ENCODE measurements at regions not wholly inside any gene's neighbourhood (a gene's known extent, or its start where the extent isn't known, plus 50 kb on each side); places are given as distances from the start of the nearest gene placed in this dataset.

DNA sequence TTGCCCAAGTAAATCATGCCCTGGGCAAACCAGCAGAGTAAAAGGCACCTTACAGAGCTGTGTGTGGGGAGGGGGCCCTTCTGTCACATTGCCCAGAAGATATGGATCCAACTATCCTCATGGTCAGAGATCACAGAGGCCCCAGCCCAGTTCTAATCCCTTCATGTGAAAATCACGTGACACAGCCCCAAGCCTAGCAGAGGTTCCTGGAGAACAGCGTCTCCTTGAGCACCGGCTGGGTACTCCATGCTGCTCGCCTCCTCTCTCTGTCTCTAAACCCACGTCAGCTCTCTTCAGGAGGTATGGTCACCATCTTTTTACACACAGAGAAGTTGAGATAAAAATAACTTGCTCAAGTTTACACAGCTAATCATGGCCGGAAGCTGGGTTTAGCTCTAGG lies 230.2 kb downstream of the ANKRD60 start:
- Histone ChIP-seq H3K9ac (ENCODE audit: control insufficient read depth, extremely low read depth, insufficient read depth, low read length) (no peak overlapping the region), H3K27me3 (ENCODE audit: control insufficient read depth, extremely low read depth, insufficient read depth, low read length) (peaks cover 7% of the 10 kb centered on the region), H3K4me3 (ENCODE audit: control insufficient read depth in 2 of 3, extremely low read depth in 1 of 3, insufficient read depth in 2 of 3, low read depth in 1 of 3, low read length in 3 of 3) (no peak overlapping the region), H3K79me2 (ENCODE audit: control insufficient read depth, insufficient read depth, low read length) (no peaks in the 10 kb centered on the region), H3K36me3 (ENCODE audit: control insufficient read depth in 2 of 2, extremely low read depth in 1 of 2, insufficient read depth in 2 of 2, low read length in 2 of 2) (no peaks in the 10 kb centered on the region), H3K9me1 (ENCODE audit: control insufficient read depth, extremely low read depth, insufficient read depth, low read length) (no peaks in the 10 kb centered on the region), H4K20me1 (ENCODE audit: control insufficient read depth, extremely low read depth, insufficient read depth, low read length) (no peaks in the 10 kb centered on the region), H3K4me2 (ENCODE audit: control insufficient read depth, extremely low read depth, insufficient read depth, low read depth, low read length) (no peak overlapping the region), H3K9me3 (ENCODE audit: control insufficient read depth, low read depth, low read length) (no peaks in the 10 kb centered on the region), H3K4me1 (ENCODE audit: control insufficient read depth, extremely low read depth, insufficient read depth, low read length) (peaks cover 14% of the 10 kb centered on the region), H2AFZ (ENCODE audit: control insufficient read depth, low read length) (no peak overlapping the region), H3K27ac (ENCODE audit: control insufficient read depth, insufficient read depth, low read length) (no peak overlapping the region)
- TF ChIP-seq, protein P1, sequence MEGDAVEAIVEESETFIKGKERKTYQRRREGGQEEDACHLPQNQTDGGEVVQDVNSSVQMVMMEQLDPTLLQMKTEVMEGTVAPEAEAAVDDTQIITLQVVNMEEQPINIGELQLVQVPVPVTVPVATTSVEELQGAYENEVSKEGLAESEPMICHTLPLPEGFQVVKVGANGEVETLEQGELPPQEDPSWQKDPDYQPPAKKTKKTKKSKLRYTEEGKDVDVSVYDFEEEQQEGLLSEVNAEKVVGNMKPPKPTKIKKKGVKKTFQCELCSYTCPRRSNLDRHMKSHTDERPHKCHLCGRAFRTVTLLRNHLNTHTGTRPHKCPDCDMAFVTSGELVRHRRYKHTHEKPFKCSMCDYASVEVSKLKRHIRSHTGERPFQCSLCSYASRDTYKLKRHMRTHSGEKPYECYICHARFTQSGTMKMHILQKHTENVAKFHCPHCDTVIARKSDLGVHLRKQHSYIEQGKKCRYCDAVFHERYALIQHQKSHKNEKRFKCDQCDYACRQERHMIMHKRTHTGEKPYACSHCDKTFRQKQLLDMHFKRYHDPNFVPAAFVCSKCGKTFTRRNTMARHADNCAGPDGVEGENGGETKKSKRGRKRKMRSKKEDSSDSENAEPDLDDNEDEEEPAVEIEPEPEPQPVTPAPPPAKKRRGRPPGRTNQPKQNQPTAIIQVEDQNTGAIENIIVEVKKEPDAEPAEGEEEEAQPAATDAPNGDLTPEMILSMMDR (optimal IDR thresholded peaks at IDR 0.05 in 1 of 3, IDR thresholded peaks at IDR 0.05 in 1 of 3, conservative IDR thresholded peaks at IDR 0.05 in 1 of 3; ENCODE audit: extremely low read depth in 1 of 3, insufficient read depth in 2 of 3, low read length in 3 of 3) = no peak
- TF ChIP-seq EZH2 (IDR thresholded peaks at IDR 0.05; ENCODE audit: low read length) = no peak
- DNase-seq (ENCODE audit: low read depth, low spot score) (no peak), FAIRE-seq (no peak)
- dilution Hi-C loops (cut with MboI; ENCODE audit: extremely low pct_ligation_motif_present, low sequenced_read_pairs) = no loop called here

DNA sequence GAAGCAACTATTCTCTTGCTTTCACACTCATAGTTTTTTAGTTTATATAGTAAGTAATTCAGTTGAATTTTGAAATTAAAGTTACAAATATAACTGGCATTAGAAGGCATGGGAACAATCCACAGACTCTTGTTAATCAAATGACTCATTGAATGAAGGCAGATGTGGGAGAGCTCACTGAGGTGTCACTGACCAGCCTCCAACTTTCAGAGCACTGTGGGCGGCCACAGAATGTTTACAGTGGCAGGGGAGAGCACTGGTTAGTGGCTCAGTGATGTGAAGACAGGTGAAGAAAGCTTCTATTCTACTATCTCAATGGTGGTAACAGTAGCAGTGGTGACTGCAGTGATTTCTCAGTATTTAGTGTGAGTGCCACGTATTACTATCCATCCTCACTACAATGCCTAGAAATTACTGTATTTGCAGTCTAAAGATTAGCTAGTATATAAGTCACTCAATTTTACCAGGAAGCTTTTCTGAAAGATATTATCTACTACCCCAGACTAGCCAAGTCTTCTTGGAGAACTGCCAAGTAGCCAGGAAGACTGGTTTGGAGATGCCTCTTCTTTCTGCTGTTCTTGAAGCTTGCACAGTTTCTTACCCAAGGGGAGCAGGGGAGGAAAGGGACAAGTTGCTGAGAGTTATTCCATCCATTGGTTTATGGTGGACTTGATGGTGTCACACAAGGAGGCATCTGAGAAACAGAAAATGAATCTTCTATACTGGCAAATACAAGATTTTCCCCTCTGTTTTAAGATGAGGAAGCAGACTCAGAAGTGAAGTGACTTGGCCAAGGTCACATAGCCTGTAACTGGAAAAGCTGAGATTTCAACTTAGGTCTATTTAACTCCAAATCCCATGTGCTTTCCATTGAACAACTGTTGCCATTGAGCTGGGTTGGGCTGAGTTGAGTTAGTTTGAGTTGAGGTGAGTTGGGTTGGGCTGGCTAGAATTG lies 231.2 kb downstream of the ANKRD60 start:
- H4K20me1 ChIP-seq (ENCODE audit: control insufficient read depth, extremely low read depth, insufficient read depth, low read length) = no peaks in the 10 kb centered on the region
- no peak overlapping the region for H3K4me3 ChIP-seq (ENCODE audit: control insufficient read depth in 2 of 3, extremely low read depth in 1 of 3, insufficient read depth in 2 of 3, low read depth in 1 of 3, low read length in 3 of 3)
- no peak overlapping the region for H3K27ac ChIP-seq (ENCODE audit: control insufficient read depth, insufficient read depth, low read length)
- peaks cover 15% of the 10 kb centered on the region for H3K4me1 ChIP-seq (ENCODE audit: control insufficient read depth, extremely low read depth, insufficient read depth, low read length)
- no peaks in the 10 kb centered on the region for H3K79me2 ChIP-seq (ENCODE audit: control insufficient read depth, insufficient read depth, low read length)
- H3K9me1 ChIP-seq (ENCODE audit: control insufficient read depth, extremely low read depth, insufficient read depth, low read length) = no peaks in the 10 kb centered on the region
- no peak for FAIRE-seq
- no peak overlapping the region for H3K4me2 ChIP-seq (ENCODE audit: control insufficient read depth, extremely low read depth, insufficient read depth, low read depth, low read length)
- H3K9ac ChIP-seq (ENCODE audit: control insufficient read depth, extremely low read depth, insufficient read depth, low read length) = no peak overlapping the region
- no peak overlapping the region for H2AFZ ChIP-seq (ENCODE audit: control insufficient read depth, low read length)
- no peaks in the 10 kb centered on the region for H3K9me3 ChIP-seq (ENCODE audit: control insufficient read depth, low read depth, low read length)
- DNase-seq (ENCODE audit: low read depth, low spot score) = no peak
- peaks cover 15% of the 10 kb centered on the region for H3K27me3 ChIP-seq (ENCODE audit: control insufficient read depth, extremely low read depth, insufficient read depth, low read length)
- H3K36me3 ChIP-seq (ENCODE audit: control insufficient read depth in 2 of 2, extremely low read depth in 1 of 2, insufficient read depth in 2 of 2, low read length in 2 of 2) = no peaks in the 10 kb centered on the region
- dilution Hi-C loops (cut with MboI; ENCODE audit: extremely low pct_ligation_motif_present, low sequenced_read_pairs) = no loop called here
- TF ChIP-seq, protein P1 (optimal IDR thresholded peaks at IDR 0.05 in 1 of 3, IDR thresholded peaks at IDR 0.05 in 1 of 3, conservative IDR thresholded peaks at IDR 0.05 in 1 of 3; ENCODE audit: extremely low read depth in 1 of 3, insufficient read depth in 2 of 3, low read length in 3 of 3) = no peak
- TF ChIP-seq EZH2 (IDR thresholded peaks at IDR 0.05; ENCODE audit: low read length) = no peak
